ENCODE measurements at regions not wholly inside any gene's neighbourhood (a gene's known extent, or its start where the extent isn't known, plus 50 kb on each side); places are given as distances from the start of the nearest gene placed in this dataset.

DNA sequence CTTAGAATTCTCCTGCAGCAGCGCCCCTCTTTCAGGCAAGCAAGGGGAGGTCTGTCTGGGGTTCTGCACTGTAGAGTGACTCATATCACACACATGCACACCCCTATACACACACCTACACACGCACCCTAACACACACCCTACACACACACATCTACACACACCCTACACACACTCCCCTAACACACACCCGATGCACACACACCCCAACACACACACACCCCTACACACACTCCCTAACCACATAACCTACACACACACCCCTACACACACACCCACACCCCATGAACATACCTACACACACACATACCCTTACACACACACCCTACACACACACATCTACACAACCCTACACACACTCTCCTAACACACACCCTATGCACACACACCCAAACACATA lies 493.2 kb downstream of the IRS2 start:
- no peak for TF ChIP-seq CTCF (IDR thresholded peaks at IDR 0.05)
- Mint-ChIP-seq H3K27me3 (ENCODE audit: low read depth) (no peaks in the 10 kb centered on the region), H3K36me3 (ENCODE audit: low read depth) (no peaks in the 10 kb centered on the region), H3K9me3 (ENCODE audit: low read depth) (peaks cover 11% of the 10 kb centered on the region), H3K27ac (ENCODE audit: unreplicated experiment) (no peak overlapping the region), H3K4me1 (ENCODE audit: low read depth) (peaks cover 9% of the 10 kb centered on the region), H3K4me3 (ENCODE audit: unreplicated experiment) (no peak overlapping the region)
- no peak for DNase-seq (ENCODE audit: low spot score)

- Mint-ChIP-seq H3K36me3 (ENCODE audit: low read depth) (no peaks in the 10 kb centered on the region), H3K4me1 (ENCODE audit: low read depth) (peaks cover 11% of the 10 kb centered on the region), H3K9me3 (ENCODE audit: low read depth) (no peaks in the 10 kb centered on the region), H3K27ac (ENCODE audit: unreplicated experiment) (no peak overlapping the region), H3K27me3 (ENCODE audit: low read depth) (no peaks in the 10 kb centered on the region), H3K4me3 (ENCODE audit: unreplicated experiment) (no peak overlapping the region)
- DNase-seq (ENCODE audit: low spot score), result no peak
- TF ChIP-seq CTCF (IDR thresholded peaks at IDR 0.05), result no peak
Observed at GRCh38 chr13:109288151-109288709, 498.2 kb downstream of the IRS2 start.

DNA sequence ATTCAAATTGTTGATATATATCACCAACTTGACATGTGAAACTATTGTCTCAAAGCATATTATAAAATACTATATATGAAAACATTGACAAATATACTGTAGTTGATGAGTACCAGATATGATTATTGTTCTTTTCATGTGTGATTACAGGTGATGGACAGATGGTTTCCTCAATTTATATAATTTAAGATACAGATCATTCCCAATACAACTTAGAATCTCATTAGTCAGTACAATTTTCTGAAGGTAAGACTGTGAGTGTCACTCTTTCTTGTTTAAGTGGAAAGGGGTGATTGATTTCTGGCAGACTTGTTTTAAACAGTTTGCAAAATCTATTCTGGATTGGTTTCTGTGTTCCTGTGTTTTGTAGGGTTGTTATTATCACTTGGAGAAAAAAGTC lies 498.8 kb downstream of the IRS2 start:
- Mint-ChIP-seq H3K9me3 (ENCODE audit: low read depth) (no peaks in the 10 kb centered on the region), H3K27ac (ENCODE audit: unreplicated experiment) (no peak overlapping the region), H3K27me3 (ENCODE audit: low read depth) (no peaks in the 10 kb centered on the region), H3K4me3 (ENCODE audit: unreplicated experiment) (no peak overlapping the region), H3K36me3 (ENCODE audit: low read depth) (no peaks in the 10 kb centered on the region), H3K4me1 (ENCODE audit: low read depth) (peaks cover 11% of the 10 kb centered on the region)
- TF ChIP-seq CTCF (IDR thresholded peaks at IDR 0.05), result no peak
- no peak for DNase-seq (ENCODE audit: low spot score)

DNA sequence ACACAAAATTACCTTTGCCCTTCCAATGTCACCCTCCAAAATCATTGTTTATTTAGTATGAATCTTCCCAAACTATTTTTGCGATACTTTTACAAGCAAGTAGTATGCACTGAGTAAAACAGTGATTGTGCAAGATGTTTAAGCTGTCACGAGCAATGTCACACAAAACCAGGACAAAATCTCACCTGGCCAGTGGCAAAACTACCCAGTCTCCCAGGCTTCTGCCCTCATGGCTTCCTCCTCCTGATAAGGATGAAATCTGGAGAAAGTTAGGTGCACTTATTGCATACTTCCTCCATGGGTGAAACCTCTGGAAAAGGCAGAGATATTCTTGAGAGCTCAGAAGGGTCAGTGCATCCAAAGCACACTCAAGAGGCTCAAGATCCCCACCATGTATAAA lies 500.8 kb downstream of the IRS2 start:
- H3K27me3 Mint-ChIP-seq (ENCODE audit: low read depth), result no peaks in the 10 kb centered on the region
- no peaks in the 10 kb centered on the region for H3K9me3 Mint-ChIP-seq (ENCODE audit: low read depth)
- DNase-seq (ENCODE audit: low spot score), result no peak
- peaks cover 15% of the 10 kb centered on the region for H3K4me1 Mint-ChIP-seq (ENCODE audit: low read depth)
- no peak overlapping the region for H3K27ac Mint-ChIP-seq (ENCODE audit: unreplicated experiment)
- H3K4me3 Mint-ChIP-seq (ENCODE audit: unreplicated experiment), result no peak overlapping the region
- no peak for TF ChIP-seq CTCF (IDR thresholded peaks at IDR 0.05)
- H3K36me3 Mint-ChIP-seq (ENCODE audit: low read depth), result no peaks in the 10 kb centered on the region

DNA sequence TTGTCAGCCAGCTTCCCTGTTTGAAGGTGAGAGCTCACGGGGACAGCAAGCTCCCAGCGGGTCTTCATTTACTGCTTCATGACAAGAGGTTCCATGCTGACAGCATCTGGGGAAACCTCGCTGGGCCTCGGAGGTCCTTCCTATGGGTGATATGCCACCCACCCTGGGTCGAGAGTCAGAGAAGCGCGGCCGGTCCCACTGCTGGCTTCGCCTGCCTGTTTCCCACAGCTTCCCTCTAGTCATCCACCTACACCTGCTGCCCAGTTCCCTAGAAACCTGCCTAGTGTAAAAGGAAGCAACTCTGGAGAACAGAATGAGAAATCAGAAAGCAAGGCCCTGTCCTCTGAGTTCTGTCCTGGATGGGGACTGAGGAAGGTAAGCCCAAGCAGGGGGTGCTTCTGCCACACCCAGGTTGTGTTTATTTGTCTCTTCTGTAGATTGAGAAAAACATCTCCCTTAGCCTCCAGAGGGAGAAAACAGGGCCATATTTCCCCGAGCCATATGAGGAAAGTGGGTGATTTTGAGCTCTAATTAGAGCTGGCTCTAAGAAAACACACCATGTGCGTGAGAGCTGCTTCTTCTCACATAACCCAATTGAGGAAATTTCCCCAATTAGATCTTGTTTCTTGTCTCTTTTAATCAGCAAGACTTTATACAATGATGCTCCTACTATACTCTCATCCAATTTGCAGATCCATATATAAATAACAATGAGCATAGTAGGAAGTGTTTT lies 504.3 kb downstream of the IRS2 start:
- no peak overlapping the region for H3K27ac Mint-ChIP-seq (ENCODE audit: unreplicated experiment)

More for the DNA sequence above, 504.3 kb downstream of the IRS2 start:
- H3K9me3 Mint-ChIP-seq (ENCODE audit: low read depth), result no peaks in the 10 kb centered on the region
- TF ChIP-seq CTCF (IDR thresholded peaks at IDR 0.05), result no peak
- DNase-seq (ENCODE audit: low spot score), result no peak
- H3K27me3 Mint-ChIP-seq (ENCODE audit: low read depth), result no peaks in the 10 kb centered on the region
- no peaks in the 10 kb centered on the region for H3K36me3 Mint-ChIP-seq (ENCODE audit: low read depth)
- peaks cover 4% of the 10 kb centered on the region for H3K4me1 Mint-ChIP-seq (ENCODE audit: low read depth)
- H3K4me3 Mint-ChIP-seq (ENCODE audit: unreplicated experiment), result no peak overlapping the region
